GM23338 (cell line): ENCODE measurements at regions not wholly inside any gene's neighbourhood (a gene's known extent, or its start where the extent isn't known, plus 50 kb on each side); places are given as distances from the start of the nearest gene placed in this dataset.

Source experiments
- CREB1 ChIP-seq: fragments of 250-450 bp; sonication (Bioruptor Pico); IDR thresholded peaks from 2 replicates; pipeline ENCODE4 v1.5.0; 2020; ENCODE audit warnings: low read depth, mild to moderate bottlenecking, moderate library complexity
- EZH2 ChIP-seq: fragments of 200-600 bp; sonication (generic); IDR thresholded peaks from one replicate; pipeline ENCODE4 v1.8.0; 2017; ENCODE audit warnings: antibody characterized with exemption, mild to moderate bottlenecking, low read depth; ENCODE audit not compliant: unreplicated experiment
- EZH2phosphoT487 ChIP-seq: fragments of 200-600 bp; sonication (generic); IDR thresholded peaks from one replicate; pipeline ENCODE4 v1.8.1; 2018; ENCODE audit warnings: antibody characterized with exemption; ENCODE audit not compliant: unreplicated experiment
- JUNB ChIP-seq: IDR thresholded peaks from one replicate; pipeline ENCODE4 v1.6.1; 2016; ENCODE audit warnings: antibody characterized with exemption; ENCODE audit not compliant: unreplicated experiment
- NANOG ChIP-seq: IDR thresholded peaks from 2 replicates; pipeline ENCODE4 v1.6.1; 2016; ENCODE audit warnings: antibody characterized with exemption, borderline replicate concordance
- POLR2AphosphoS5 ChIP-seq: IDR thresholded peaks from 2 replicates; pipeline ENCODE4 v1.6.1; 2016; ENCODE audit warnings: antibody characterized with exemption, low read depth
- STAT1 ChIP-seq: IDR thresholded peaks from one replicate; pipeline ENCODE4 v1.6.1; 2016; ENCODE audit warnings: antibody characterized with exemption; ENCODE audit not compliant: unreplicated experiment
- ZNF114 ChIP-seq: fragments of 250-450 bp; sonication (Bioruptor Pico); IDR thresholded peaks from 2 replicates; pipeline ENCODE4 v1.5.0; 2020; ENCODE audit warnings: mild to moderate bottlenecking, moderate library complexity
- TF ChIP-seq, protein P1 (sequence below), 2 experiments: fragments of 200-600 bp in 1 of 2; sonication (generic) in 1 of 2; conservative IDR thresholded peaks; 2 replicates each; pipeline versions ENCODE4 v1.5.1 to v1.6.1; 2016 to 2017; ENCODE audit warnings: antibody characterized with exemption in 2 of 2, low read depth in 2 of 2, mild to moderate bottlenecking in 2 of 2, moderate library complexity in 1 of 2
- TF ChIP-seq, protein P2 (sequence below): IDR thresholded peaks from one replicate; pipeline ENCODE4 v1.6.1; 2018; ENCODE audit warnings: antibody characterized with exemption; ENCODE audit not compliant: unreplicated experiment

DNA sequence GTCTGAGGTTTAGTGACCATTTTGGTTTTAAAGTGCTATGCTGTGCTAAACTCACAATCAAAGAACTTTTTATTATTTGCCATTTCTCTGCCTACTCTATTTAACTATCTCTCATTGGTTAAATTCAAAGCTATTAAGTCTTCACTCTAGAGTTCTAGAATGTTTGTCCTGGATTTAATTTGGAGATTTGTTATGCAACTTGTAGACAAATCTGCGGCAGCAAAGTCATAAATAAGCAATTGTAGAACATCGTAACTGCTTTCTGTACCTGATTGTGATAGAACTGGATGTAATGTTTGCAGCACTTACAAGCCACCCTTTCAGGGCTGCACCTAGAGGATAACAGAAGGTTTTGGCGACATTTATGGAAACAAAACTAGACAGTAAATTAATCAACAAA, 566.5 kb upstream of the ADGRL2 start:
- TF ChIP-seq, protein P1, sequence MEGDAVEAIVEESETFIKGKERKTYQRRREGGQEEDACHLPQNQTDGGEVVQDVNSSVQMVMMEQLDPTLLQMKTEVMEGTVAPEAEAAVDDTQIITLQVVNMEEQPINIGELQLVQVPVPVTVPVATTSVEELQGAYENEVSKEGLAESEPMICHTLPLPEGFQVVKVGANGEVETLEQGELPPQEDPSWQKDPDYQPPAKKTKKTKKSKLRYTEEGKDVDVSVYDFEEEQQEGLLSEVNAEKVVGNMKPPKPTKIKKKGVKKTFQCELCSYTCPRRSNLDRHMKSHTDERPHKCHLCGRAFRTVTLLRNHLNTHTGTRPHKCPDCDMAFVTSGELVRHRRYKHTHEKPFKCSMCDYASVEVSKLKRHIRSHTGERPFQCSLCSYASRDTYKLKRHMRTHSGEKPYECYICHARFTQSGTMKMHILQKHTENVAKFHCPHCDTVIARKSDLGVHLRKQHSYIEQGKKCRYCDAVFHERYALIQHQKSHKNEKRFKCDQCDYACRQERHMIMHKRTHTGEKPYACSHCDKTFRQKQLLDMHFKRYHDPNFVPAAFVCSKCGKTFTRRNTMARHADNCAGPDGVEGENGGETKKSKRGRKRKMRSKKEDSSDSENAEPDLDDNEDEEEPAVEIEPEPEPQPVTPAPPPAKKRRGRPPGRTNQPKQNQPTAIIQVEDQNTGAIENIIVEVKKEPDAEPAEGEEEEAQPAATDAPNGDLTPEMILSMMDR (conservative IDR thresholded peaks at IDR 0.05; ENCODE audit: low read depth in 2 of 2) = no peak
- TF ChIP-seq STAT1 (no peak), EZH2 (no peak), CREB1 (CRISPR knock-in tag) (no peak), EZH2phosphoT487 (no peak), POLR2AphosphoS5 (no peak), ZNF114 (CRISPR knock-in tag) (no peak), JUNB (no peak), NANOG (no peak)
- TF ChIP-seq, protein P2, sequence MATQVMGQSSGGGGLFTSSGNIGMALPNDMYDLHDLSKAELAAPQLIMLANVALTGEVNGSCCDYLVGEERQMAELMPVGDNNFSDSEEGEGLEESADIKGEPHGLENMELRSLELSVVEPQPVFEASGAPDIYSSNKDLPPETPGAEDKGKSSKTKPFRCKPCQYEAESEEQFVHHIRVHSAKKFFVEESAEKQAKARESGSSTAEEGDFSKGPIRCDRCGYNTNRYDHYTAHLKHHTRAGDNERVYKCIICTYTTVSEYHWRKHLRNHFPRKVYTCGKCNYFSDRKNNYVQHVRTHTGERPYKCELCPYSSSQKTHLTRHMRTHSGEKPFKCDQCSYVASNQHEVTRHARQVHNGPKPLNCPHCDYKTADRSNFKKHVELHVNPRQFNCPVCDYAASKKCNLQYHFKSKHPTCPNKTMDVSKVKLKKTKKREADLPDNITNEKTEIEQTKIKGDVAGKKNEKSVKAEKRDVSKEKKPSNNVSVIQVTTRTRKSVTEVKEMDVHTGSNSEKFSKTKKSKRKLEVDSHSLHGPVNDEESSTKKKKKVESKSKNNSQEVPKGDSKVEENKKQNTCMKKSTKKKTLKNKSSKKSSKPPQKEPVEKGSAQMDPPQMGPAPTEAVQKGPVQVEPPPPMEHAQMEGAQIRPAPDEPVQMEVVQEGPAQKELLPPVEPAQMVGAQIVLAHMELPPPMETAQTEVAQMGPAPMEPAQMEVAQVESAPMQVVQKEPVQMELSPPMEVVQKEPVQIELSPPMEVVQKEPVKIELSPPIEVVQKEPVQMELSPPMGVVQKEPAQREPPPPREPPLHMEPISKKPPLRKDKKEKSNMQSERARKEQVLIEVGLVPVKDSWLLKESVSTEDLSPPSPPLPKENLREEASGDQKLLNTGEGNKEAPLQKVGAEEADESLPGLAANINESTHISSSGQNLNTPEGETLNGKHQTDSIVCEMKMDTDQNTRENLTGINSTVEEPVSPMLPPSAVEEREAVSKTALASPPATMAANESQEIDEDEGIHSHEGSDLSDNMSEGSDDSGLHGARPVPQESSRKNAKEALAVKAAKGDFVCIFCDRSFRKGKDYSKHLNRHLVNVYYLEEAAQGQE = no peak
